H9 (cell line): ENCODE measurements at regions not wholly inside any gene's neighbourhood (a gene's known extent, or its start where the extent isn't known, plus 50 kb on each side); places are given as distances from the start of the nearest gene placed in this dataset.
A peak's percentile ranks its signal among the peaks of the same experiment; 100 is the strongest.

ENCODE experiments used
- DNase-seq: peaks from one replicate; pipeline ENCODE4 v3.0.0-alpha.2; 2017
- H2AFZ ChIP-seq: one replicate; pipeline ENCODE4 v1.6.1; 2013; ENCODE audit warnings: mild to moderate bottlenecking, low read length, control low read depth, moderate library complexity
- H2AK5ac ChIP-seq: 2 replicates; pipeline ENCODE4 v1.6.1; 2013; ENCODE audit warnings: low read length, control low read depth, mixed read lengths; ENCODE audit not compliant: insufficient read length
- H2BK120ac ChIP-seq: one replicate; pipeline ENCODE4 v1.6.1; 2013; ENCODE audit warnings: low read depth, mild to moderate bottlenecking, low read length, control low read depth, inconsistent platforms; ENCODE audit not compliant: poor library complexity, severe bottlenecking
- H2BK12ac ChIP-seq: 2 replicates; pipeline ENCODE4 v1.6.1; 2013; ENCODE audit warnings: low read length, control low read depth, mixed read lengths, low read depth; ENCODE audit not compliant: insufficient read length
- H2BK15ac ChIP-seq: 2 replicates; pipeline ENCODE4 v1.6.1; 2013; ENCODE audit warnings: low read depth, low read length, control low read depth
- H2BK20ac ChIP-seq: one replicate; pipeline ENCODE4 v1.6.1; 2013; ENCODE audit warnings: low read depth, mild to moderate bottlenecking, low read length, control low read depth, inconsistent platforms; ENCODE audit not compliant: poor library complexity, severe bottlenecking
- H2BK5ac ChIP-seq: 2 replicates; pipeline ENCODE4 v1.6.1; 2013; ENCODE audit warnings: low read length, control low read depth, mixed read lengths; ENCODE audit not compliant: insufficient read length
- H3K14ac ChIP-seq: 2 replicates; pipeline ENCODE4 v1.6.1; 2013; ENCODE audit warnings: low read length, control low read depth; ENCODE audit not compliant: insufficient read depth
- H3K18ac ChIP-seq: 2 replicates; pipeline ENCODE4 v1.6.1; 2013; ENCODE audit warnings: low read depth, mild to moderate bottlenecking, mixed read lengths, low read length, control low read depth; ENCODE audit not compliant: insufficient read length
- H3K23ac ChIP-seq: 2 replicates; pipeline ENCODE4 v1.6.1; 2013; ENCODE audit warnings: low read length, control low read depth, mixed read lengths, low read depth; ENCODE audit not compliant: insufficient read length
- H3K23me2 ChIP-seq: 2 replicates; pipeline ENCODE4 v1.6.1; 2013; ENCODE audit warnings: low read depth, mild to moderate bottlenecking, mixed read lengths, low read length, control low read depth; ENCODE audit not compliant: insufficient read length, poor library complexity, severe bottlenecking
- H3K27ac ChIP-seq: 2 replicates; pipeline ENCODE4 v1.5.1; 2013; ENCODE audit warnings: low read length, control low read depth, mixed read lengths, low read depth; ENCODE audit not compliant: insufficient read length
- H3K27me3 ChIP-seq: 2 replicates; pipeline ENCODE4 v1.6.1; 2013; ENCODE audit warnings: low read length, control low read depth, inconsistent platforms; ENCODE audit not compliant: insufficient read depth
- H3K4ac ChIP-seq: 2 replicates; pipeline ENCODE4 v1.6.1; 2013; ENCODE audit warnings: low read depth, mild to moderate bottlenecking, control low read depth, inconsistent platforms, low read length, moderate library complexity
- H3K4me1 ChIP-seq: 2 replicates; pipeline ENCODE4 v1.6.1; 2013; ENCODE audit warnings: low read length, control low read depth, inconsistent platforms; ENCODE audit not compliant: insufficient read depth
- H3K4me2 ChIP-seq: 2 replicates; pipeline ENCODE4 v1.6.1; 2013; ENCODE audit warnings: low read length, control low read depth, mixed read lengths; ENCODE audit not compliant: insufficient read length, insufficient read depth
- H3K56ac ChIP-seq: 2 replicates; pipeline ENCODE4 v1.6.1; 2013; ENCODE audit warnings: low read depth, mild to moderate bottlenecking, mixed read lengths, low read length, control low read depth; ENCODE audit not compliant: insufficient read length
- H3K79me1 ChIP-seq: 2 replicates; pipeline ENCODE4 v1.6.1; 2013; ENCODE audit warnings: low read depth, mild to moderate bottlenecking, moderate library complexity, low read length, control low read depth, inconsistent platforms; ENCODE audit not compliant: insufficient read depth, poor library complexity, severe bottlenecking
- H3K79me2 ChIP-seq: 2 replicates; pipeline ENCODE4 v1.6.1; 2013; ENCODE audit warnings: low read length, control low read depth, inconsistent platforms; ENCODE audit not compliant: insufficient read depth
- H3K9ac ChIP-seq: 2 replicates; pipeline ENCODE4 v1.6.1; 2013; ENCODE audit warnings: low read length, control low read depth, mixed read lengths; ENCODE audit not compliant: insufficient read length; ENCODE audit errors: extremely low read depth
- H3K9me3 ChIP-seq: one replicate; pipeline ENCODE4 v1.6.1; 2013; ENCODE audit warnings: low read depth, low read length, inconsistent platforms; ENCODE audit not compliant: control insufficient read depth
- H3T11ph ChIP-seq: one replicate; pipeline ENCODE4 v1.6.1; 2013; ENCODE audit warnings: mild to moderate bottlenecking, low read length, control low read depth, inconsistent platforms
- H4K20me1 ChIP-seq: one replicate; pipeline ENCODE4 v1.6.1; 2013; ENCODE audit not compliant: control insufficient read depth, insufficient read length, insufficient read depth
- H4K5ac ChIP-seq: 2 replicates; pipeline ENCODE4 v1.6.1; 2013; ENCODE audit warnings: low read depth, mild to moderate bottlenecking, mixed read lengths, low read length, control low read depth; ENCODE audit not compliant: insufficient read length
- H4K8ac ChIP-seq: replicated peaks from 2 replicates; pipeline ENCODE4 v1.6.1; 2013; ENCODE audit warnings: low read length, control low read depth, mixed read lengths, low read depth; ENCODE audit not compliant: insufficient read length
- H4K91ac ChIP-seq: 2 replicates; pipeline ENCODE4 v1.6.1; 2013; ENCODE audit warnings: low read depth, mild to moderate bottlenecking, moderate library complexity, mixed read lengths, low read length, control low read depth; ENCODE audit not compliant: insufficient read length
- H3K27ac Mint-ChIP-seq, 3 experiments: 2 replicates in 2 of 3; 3 replicates in 1 of 3; pipeline ENCODE4 v1.8.0; 2020 to 2021; ENCODE audit warnings: mixed read lengths in 3 of 3, mild to moderate bottlenecking in 1 of 3, moderate library complexity in 1 of 3
- H3K27me3 Mint-ChIP-seq: 2 replicates; pipeline ENCODE4 v1.8.0; 2021; ENCODE audit warnings: low read depth, mild to moderate bottlenecking, moderate library complexity, mixed read lengths
- H3K36me3 Mint-ChIP-seq, 3 experiments: 2 replicates in 2 of 3; 3 replicates in 1 of 3; pipeline ENCODE4 v1.8.0; 2020 to 2021; ENCODE audit warnings: low read depth in 3 of 3, mixed read lengths in 3 of 3; ENCODE audit not compliant: insufficient read depth in 1 of 3
- H3K4me1 Mint-ChIP-seq, 2 experiments: 2 replicates each; pipeline ENCODE4 v1.8.0; 2020; ENCODE audit warnings: mixed read lengths in 2 of 2
- H3K4me3 Mint-ChIP-seq, 2 experiments: 2 replicates in 1 of 2; 3 replicates in 1 of 2; pipeline ENCODE4 v1.8.0; 2020 to 2021; ENCODE audit warnings: mild to moderate bottlenecking in 2 of 2, mixed read lengths in 2 of 2, moderate library complexity in 1 of 2
- H3K9me3 Mint-ChIP-seq, 2 experiments: 2 replicates in 1 of 2; 3 replicates in 1 of 2; pipeline ENCODE4 v1.8.0; 2020; ENCODE audit warnings: mild to moderate bottlenecking in 2 of 2, mixed read lengths in 2 of 2, moderate library complexity in 1 of 2
- WGBS: extraction: QIAGEN DNeasy Blood & Tissue Kit; methylation state at CpG from one replicate; pipeline ENCODE4 v1.1.7; 2013; ENCODE audit warnings: missing lambda C conversion rate, low lambda C conversion rate, mixed read lengths; ENCODE audit not compliant: insufficient read length; ENCODE audit errors: extremely low coverage; 5-methylcytosine and 5-hydroxymethylcytosine counted together
- TF ChIP-seq, protein P1 (sequence below): fragments of 200-600 bp; sonication (generic); conservative IDR thresholded peaks from 3 replicates; pipeline ENCODE4 v1.8.0; 2021; ENCODE audit warnings: antibody characterized with exemption, mild to moderate bottlenecking

DNA sequence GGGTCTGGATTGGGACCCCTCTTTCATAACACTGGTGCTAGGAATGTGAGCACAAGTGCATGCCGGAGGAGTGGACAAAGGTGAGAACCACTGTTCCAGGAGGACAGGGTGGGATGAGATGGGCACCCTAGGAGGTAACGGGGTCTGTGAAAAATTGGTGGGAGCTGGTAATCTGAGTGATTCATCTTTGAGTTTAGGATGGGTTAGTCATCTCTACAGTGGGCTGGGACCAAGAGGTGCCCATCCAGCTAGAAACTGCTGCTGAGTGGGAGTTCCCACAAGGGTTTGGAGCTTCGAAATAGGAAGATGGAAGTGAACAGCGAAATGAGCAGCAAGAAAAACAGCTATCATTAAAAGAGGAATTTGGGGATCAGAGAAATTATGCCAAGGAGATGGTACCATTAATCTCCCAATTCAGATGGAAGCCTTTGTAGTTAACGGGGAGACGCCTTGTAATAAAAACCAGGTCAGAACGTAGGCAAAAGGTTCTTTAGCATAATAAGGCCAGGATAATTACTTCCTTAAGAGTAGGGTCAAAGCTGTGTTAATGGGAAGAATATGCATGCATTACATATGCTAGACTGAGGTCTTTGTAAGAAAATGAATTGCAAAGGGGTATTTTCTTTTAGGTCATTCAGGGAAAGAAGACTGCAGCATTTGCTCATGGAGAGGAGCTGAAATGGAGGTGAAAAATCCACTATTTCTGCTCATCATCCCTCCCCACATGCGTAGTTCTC lies 55.5 kb downstream of the OLFML3 start:
- H3K36me3 Mint-ChIP-seq, result peaks cover 0 to 4% (median under 1%) of the 10 kb centered on the region in 3 experiments; a peak in 2 of 7 replicates
- H3K27ac ChIP-seq, result peak overlapping the region; percentile 90
- H3K9me3 Mint-ChIP-seq, result no peaks in the 10 kb centered on the region
- no peaks in the 10 kb centered on the region for H3K79me2 ChIP-seq
- H3K18ac ChIP-seq, result no peak overlapping the region
- peak overlapping the region; percentile 66 for H3K4me2 ChIP-seq
- H2BK20ac ChIP-seq, result no peak overlapping the region
- TF ChIP-seq, protein P1, sequence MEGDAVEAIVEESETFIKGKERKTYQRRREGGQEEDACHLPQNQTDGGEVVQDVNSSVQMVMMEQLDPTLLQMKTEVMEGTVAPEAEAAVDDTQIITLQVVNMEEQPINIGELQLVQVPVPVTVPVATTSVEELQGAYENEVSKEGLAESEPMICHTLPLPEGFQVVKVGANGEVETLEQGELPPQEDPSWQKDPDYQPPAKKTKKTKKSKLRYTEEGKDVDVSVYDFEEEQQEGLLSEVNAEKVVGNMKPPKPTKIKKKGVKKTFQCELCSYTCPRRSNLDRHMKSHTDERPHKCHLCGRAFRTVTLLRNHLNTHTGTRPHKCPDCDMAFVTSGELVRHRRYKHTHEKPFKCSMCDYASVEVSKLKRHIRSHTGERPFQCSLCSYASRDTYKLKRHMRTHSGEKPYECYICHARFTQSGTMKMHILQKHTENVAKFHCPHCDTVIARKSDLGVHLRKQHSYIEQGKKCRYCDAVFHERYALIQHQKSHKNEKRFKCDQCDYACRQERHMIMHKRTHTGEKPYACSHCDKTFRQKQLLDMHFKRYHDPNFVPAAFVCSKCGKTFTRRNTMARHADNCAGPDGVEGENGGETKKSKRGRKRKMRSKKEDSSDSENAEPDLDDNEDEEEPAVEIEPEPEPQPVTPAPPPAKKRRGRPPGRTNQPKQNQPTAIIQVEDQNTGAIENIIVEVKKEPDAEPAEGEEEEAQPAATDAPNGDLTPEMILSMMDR, result no peak
- H3K4ac ChIP-seq, result no peak overlapping the region
- H3K27me3 ChIP-seq, result no peaks in the 10 kb centered on the region
- no peaks in the 10 kb centered on the region for H3K27me3 Mint-ChIP-seq
- H3K4me3 Mint-ChIP-seq, result no peak overlapping the region; a peak in 1 of 5 replicates
- no peak overlapping the region for H2BK120ac ChIP-seq
- H3K79me1 ChIP-seq, result no peaks in the 10 kb centered on the region
- no peak overlapping the region; the same call in 1 of the 2 replicates for H2BK15ac ChIP-seq
- no peak overlapping the region for H4K8ac ChIP-seq
- H3K27ac Mint-ChIP-seq, result peak overlapping the region in 1 of 3 experiments; percentile 76; a peak in 4 of 7 replicates
- H3K56ac ChIP-seq, result no peak overlapping the region
- no peaks in the 10 kb centered on the region for H4K20me1 ChIP-seq
- H3K14ac ChIP-seq, result no peak overlapping the region
- WGBS, result no CpG with 5 or more reads among the region's 8 CpGs
- H3T11ph ChIP-seq, result no peak overlapping the region
- H4K91ac ChIP-seq, result no peak overlapping the region
- H2BK12ac ChIP-seq, result no peak overlapping the region
- peaks cover 28% of the 10 kb centered on the region for H3K4me1 ChIP-seq
- H3K23me2 ChIP-seq, result peaks cover 3% of the 10 kb centered on the region
- DNase-seq, result peak; percentile 51
- H2AFZ ChIP-seq, result no peak overlapping the region
- H4K5ac ChIP-seq, result no peak overlapping the region
- H2BK5ac ChIP-seq, result peak overlapping the region; percentile 11
- H3K4me1 Mint-ChIP-seq, result peaks cover 33 to 38% of the 10 kb centered on the region in 2 experiments
- H3K23ac ChIP-seq, result no peak overlapping the region
- H3K9ac ChIP-seq, result peak overlapping the region; percentile 42
- H2AK5ac ChIP-seq, result no peak overlapping the region
- no peaks in the 10 kb centered on the region for H3K9me3 ChIP-seq
